ENCODE measurements at regions not wholly inside any gene's neighbourhood (a gene's known extent, or its start where the extent isn't known, plus 50 kb on each side); places are given as distances from the start of the nearest gene placed in this dataset.

- Histone ChIP-seq H3K9me3 (ENCODE audit: control insufficient read depth, insufficient read depth, low read length) (no peaks in the 10 kb centered on the region), H3K27ac (ENCODE audit: low read length) (no peak overlapping the region)
- DNase-seq (ENCODE audit: low read depth, low spot score), result no peak
Measured at GRCh38 chr1:194289569-194290266, 1103.3 kb upstream of the B3GALT2 start.

GRCh38 chr1:194288238-194288637 is 1101.8 kb upstream of the B3GALT2 start:
- Histone ChIP-seq H3K27ac (ENCODE audit: low read length) (no peak overlapping the region), H3K4me1 (ENCODE audit: control insufficient read depth, insufficient read depth, low read length) (peaks cover 1% of the 10 kb centered on the region; the same call in 1 of the 2 replicates)

More at GRCh38 chr1:194289569-194290266, 1103.3 kb upstream of the B3GALT2 start:
- Histone ChIP-seq H3K4me3 (ENCODE audit: low read length) (no peak overlapping the region), H3K27me3 (ENCODE audit: control insufficient read depth, insufficient read depth, low read length) (no peaks in the 10 kb centered on the region), H3K36me3 (ENCODE audit: control insufficient read depth, insufficient read depth, low read length) (no peaks in the 10 kb centered on the region), H3K4me1 (ENCODE audit: control insufficient read depth, insufficient read depth, low read length) (peaks cover 1% of the 10 kb centered on the region; the same call in 1 of the 2 replicates)
- WGBS (ENCODE audit: insufficient coverage, insufficient read length), result no CpG with 5 or more reads among the region's 6 CpGs

GRCh38 chr1:194281376-194281775 is 1095.0 kb upstream of the B3GALT2 start:
- no peak overlapping the region for H3K27ac ChIP-seq (ENCODE audit: low read length)
- no peaks in the 10 kb centered on the region for H3K36me3 ChIP-seq (ENCODE audit: control insufficient read depth, insufficient read depth, low read length)
- WGBS (ENCODE audit: insufficient coverage, insufficient read length), result 100% methylated on average over 1 of the region's 3 CpGs
- no peaks in the 10 kb centered on the region for H3K9me3 ChIP-seq (ENCODE audit: control insufficient read depth, insufficient read depth, low read length)
- no peaks in the 10 kb centered on the region for H3K4me1 ChIP-seq (ENCODE audit: control insufficient read depth, insufficient read depth, low read length)
- H3K27me3 ChIP-seq (ENCODE audit: control insufficient read depth, insufficient read depth, low read length), result no peaks in the 10 kb centered on the region
- no peak for DNase-seq (ENCODE audit: low read depth, low spot score)
- no peak overlapping the region for H3K4me3 ChIP-seq (ENCODE audit: low read length)

More at GRCh38 chr1:194288238-194288637, 1101.8 kb upstream of the B3GALT2 start:
- Histone ChIP-seq H3K4me3 (ENCODE audit: low read length) (no peak overlapping the region), H3K36me3 (ENCODE audit: control insufficient read depth, insufficient read depth, low read length) (no peaks in the 10 kb centered on the region), H3K27me3 (ENCODE audit: control insufficient read depth, insufficient read depth, low read length) (no peaks in the 10 kb centered on the region), H3K9me3 (ENCODE audit: control insufficient read depth, insufficient read depth, low read length) (no peaks in the 10 kb centered on the region)
- no CpG with 5 or more reads among the region's 1 CpG for WGBS (ENCODE audit: insufficient coverage, insufficient read length)
- no peak for DNase-seq (ENCODE audit: low read depth, low spot score)

- DNase-seq (ENCODE audit: low read depth, low spot score), result no peak
- no peaks in the 10 kb centered on the region for H3K27me3 ChIP-seq (ENCODE audit: control insufficient read depth, insufficient read depth, low read length)
- no peak overlapping the region for H3K27ac ChIP-seq (ENCODE audit: low read length)
- H3K4me1 ChIP-seq (ENCODE audit: control insufficient read depth, insufficient read depth, low read length), result no peaks in the 10 kb centered on the region
- H3K36me3 ChIP-seq (ENCODE audit: control insufficient read depth, insufficient read depth, low read length), result no peaks in the 10 kb centered on the region
- H3K9me3 ChIP-seq (ENCODE audit: control insufficient read depth, insufficient read depth, low read length), result no peaks in the 10 kb centered on the region
- H3K4me3 ChIP-seq (ENCODE audit: low read length), result no peak overlapping the region
- no CpG with 5 or more reads among the region's 4 CpGs for WGBS (ENCODE audit: insufficient coverage, insufficient read length)
Measured at GRCh38 chr1:194280463-194280862, 1094.0 kb upstream of the B3GALT2 start.

- Histone ChIP-seq H3K4me3 (ENCODE audit: low read length) (no peak overlapping the region), H3K27ac (ENCODE audit: low read length) (no peak overlapping the region), H3K36me3 (ENCODE audit: control insufficient read depth, insufficient read depth, low read length) (no peaks in the 10 kb centered on the region), H3K4me1 (ENCODE audit: control insufficient read depth, insufficient read depth, low read length) (no peaks in the 10 kb centered on the region), H3K9me3 (ENCODE audit: control insufficient read depth, insufficient read depth, low read length) (no peaks in the 10 kb centered on the region), H3K27me3 (ENCODE audit: control insufficient read depth, insufficient read depth, low read length) (no peaks in the 10 kb centered on the region)
- WGBS (ENCODE audit: insufficient coverage, insufficient read length), result no CpG with 5 or more reads among the region's 3 CpGs
- no peak for DNase-seq (ENCODE audit: low read depth, low spot score)
Measured at GRCh38 chr1:194279975-194280374, 1093.6 kb upstream of the B3GALT2 start.

- H3K36me3 ChIP-seq (ENCODE audit: control insufficient read depth, insufficient read depth, low read length), result no peaks in the 10 kb centered on the region
- no peaks in the 10 kb centered on the region for H3K4me1 ChIP-seq (ENCODE audit: control insufficient read depth, insufficient read depth, low read length)
- H3K27me3 ChIP-seq (ENCODE audit: control insufficient read depth, insufficient read depth, low read length), result no peaks in the 10 kb centered on the region
- H3K4me3 ChIP-seq (ENCODE audit: low read length), result no peak overlapping the region
- no CpG with 5 or more reads among the region's 6 CpGs for WGBS (ENCODE audit: insufficient coverage, insufficient read length)
- H3K9me3 ChIP-seq (ENCODE audit: control insufficient read depth, insufficient read depth, low read length), result no peaks in the 10 kb centered on the region
- no peak overlapping the region for H3K27ac ChIP-seq (ENCODE audit: low read length)
- no peak for DNase-seq (ENCODE audit: low read depth, low spot score)
Measured at GRCh38 chr1:194277927-194278326, 1091.5 kb upstream of the B3GALT2 start.

- no peak for DNase-seq (ENCODE audit: low read depth, low spot score)
- no peak overlapping the region for H3K4me3 ChIP-seq (ENCODE audit: low read length)
- no peak overlapping the region for H3K27ac ChIP-seq (ENCODE audit: low read length)
- no peaks in the 10 kb centered on the region for H3K27me3 ChIP-seq (ENCODE audit: control insufficient read depth, insufficient read depth, low read length)
- H3K4me1 ChIP-seq (ENCODE audit: control insufficient read depth, insufficient read depth, low read length), result no peaks in the 10 kb centered on the region
- WGBS (ENCODE audit: insufficient coverage, insufficient read length), result no CpG with 5 or more reads among the region's 1 CpG
- no peaks in the 10 kb centered on the region for H3K36me3 ChIP-seq (ENCODE audit: control insufficient read depth, insufficient read depth, low read length)
- no peaks in the 10 kb centered on the region for H3K9me3 ChIP-seq (ENCODE audit: control insufficient read depth, insufficient read depth, low read length)
Measured at GRCh38 chr1:194273660-194274059, 1087.2 kb upstream of the B3GALT2 start.

- Histone ChIP-seq H3K36me3 (ENCODE audit: control insufficient read depth, insufficient read depth, low read length) (no peaks in the 10 kb centered on the region), H3K4me3 (ENCODE audit: low read length) (no peak overlapping the region), H3K27me3 (ENCODE audit: control insufficient read depth, insufficient read depth, low read length) (no peaks in the 10 kb centered on the region), H3K4me1 (ENCODE audit: control insufficient read depth, insufficient read depth, low read length) (no peaks in the 10 kb centered on the region), H3K9me3 (ENCODE audit: control insufficient read depth, insufficient read depth, low read length) (no peaks in the 10 kb centered on the region), H3K27ac (ENCODE audit: low read length) (no peak overlapping the region)
- no peak for DNase-seq (ENCODE audit: low read depth, low spot score)
Measured at GRCh38 chr1:194268839-194269238, 1082.4 kb upstream of the B3GALT2 start.

GRCh38 chr1:194267021-194267420 is 1080.6 kb upstream of the B3GALT2 start:
- WGBS (ENCODE audit: insufficient coverage, insufficient read length), result no CpG with 5 or more reads among the region's 2 CpGs

GRCh38 chr1:194256010-194256409 is 1069.6 kb upstream of the B3GALT2 start:
- H3K4me3 ChIP-seq (ENCODE audit: low read length), result no peak overlapping the region
- H3K27ac ChIP-seq (ENCODE audit: low read length), result no peak overlapping the region
- no peaks in the 10 kb centered on the region for H3K9me3 ChIP-seq (ENCODE audit: control insufficient read depth, insufficient read depth, low read length)
- no peaks in the 10 kb centered on the region for H3K27me3 ChIP-seq (ENCODE audit: control insufficient read depth, insufficient read depth, low read length)
- no peaks in the 10 kb centered on the region for H3K36me3 ChIP-seq (ENCODE audit: control insufficient read depth, insufficient read depth, low read length)
- H3K4me1 ChIP-seq (ENCODE audit: control insufficient read depth, insufficient read depth, low read length), result no peaks in the 10 kb centered on the region
- DNase-seq (ENCODE audit: low read depth, low spot score), result no peak
- WGBS (ENCODE audit: insufficient coverage, insufficient read length), result no CpG with 5 or more reads among the region's 2 CpGs

More at GRCh38 chr1:194267021-194267420, 1080.6 kb upstream of the B3GALT2 start:
- no peaks in the 10 kb centered on the region for H3K9me3 ChIP-seq (ENCODE audit: control insufficient read depth, insufficient read depth, low read length)
- no peak overlapping the region for H3K27ac ChIP-seq (ENCODE audit: low read length)
- no peaks in the 10 kb centered on the region for H3K27me3 ChIP-seq (ENCODE audit: control insufficient read depth, insufficient read depth, low read length)
- no peaks in the 10 kb centered on the region for H3K36me3 ChIP-seq (ENCODE audit: control insufficient read depth, insufficient read depth, low read length)
- DNase-seq (ENCODE audit: low read depth, low spot score), result no peak
- H3K4me1 ChIP-seq (ENCODE audit: control insufficient read depth, insufficient read depth, low read length), result no peaks in the 10 kb centered on the region
- H3K4me3 ChIP-seq (ENCODE audit: low read length), result no peak overlapping the region

- Histone ChIP-seq H3K27me3 (ENCODE audit: control insufficient read depth, insufficient read depth, low read length) (no peaks in the 10 kb centered on the region), H3K27ac (ENCODE audit: low read length) (no peak overlapping the region), H3K36me3 (ENCODE audit: control insufficient read depth, insufficient read depth, low read length) (no peaks in the 10 kb centered on the region), H3K4me1 (ENCODE audit: control insufficient read depth, insufficient read depth, low read length) (no peaks in the 10 kb centered on the region), H3K9me3 (ENCODE audit: control insufficient read depth, insufficient read depth, low read length) (no peaks in the 10 kb centered on the region), H3K4me3 (ENCODE audit: low read length) (no peak overlapping the region)
- no CpG with 5 or more reads among the region's 1 CpG for WGBS (ENCODE audit: insufficient coverage, insufficient read length)
- no peak for DNase-seq (ENCODE audit: low read depth, low spot score)
Measured at GRCh38 chr1:194252199-194252598, 1065.8 kb upstream of the B3GALT2 start.

Data from iPS DF 6.9 (cell line).